ENCODE measurements at regions not wholly inside any gene's neighbourhood (a gene's known extent, or its start where the extent isn't known, plus 50 kb on each side); places are given as distances from the start of the nearest gene placed in this dataset.

DNA sequence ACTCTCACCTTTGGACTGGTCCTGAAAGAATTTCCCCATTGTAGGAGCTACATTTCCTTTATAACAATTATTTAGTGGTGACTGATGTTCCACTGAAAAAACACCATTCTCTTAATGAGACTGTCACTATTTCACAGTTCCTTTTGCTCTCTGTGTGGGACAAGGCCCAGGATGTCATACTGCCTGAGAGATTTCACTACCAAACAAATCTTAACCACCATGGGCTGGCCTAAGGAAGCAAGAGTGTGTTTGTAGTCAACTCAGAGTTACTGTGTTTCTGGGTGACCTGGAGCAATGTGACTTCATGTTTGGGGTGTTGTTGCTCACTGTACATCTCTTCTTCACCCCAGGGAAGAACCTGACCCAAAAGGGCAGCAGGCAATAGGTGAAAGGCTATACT is 50.1 kb upstream of the ZNF608 start:
- H3K9me3 ChIP-seq (ENCODE audit: low read length) = no peaks in the 10 kb centered on the region
- H4K20me1 ChIP-seq (ENCODE audit: low read length) = no peaks in the 10 kb centered on the region
- ChIA-PET POLR2A (ENCODE audit: unreplicated experiment) (no interaction called here), CTCF (no interaction called here)
- H3K9ac ChIP-seq (ENCODE audit: low read length) = no peak overlapping the region
- H3K36me3 ChIP-seq (ENCODE audit: low read depth, low read length) = no peaks in the 10 kb centered on the region
- H3K27me3 ChIP-seq (ENCODE audit: low read length) = no peaks in the 10 kb centered on the region
- no peaks in the 10 kb centered on the region for H3F3A ChIP-seq (ENCODE audit: low read length, unreplicated experiment)
- no peaks in the 10 kb centered on the region for H3K79me2 ChIP-seq (ENCODE audit: low read length)
- intact Hi-C loops (cut with micrococcal nuclease) = no loop called here
- no peak overlapping the region for H3K4me2 ChIP-seq (ENCODE audit: low read length)
- no peak overlapping the region for H2AFZ ChIP-seq (ENCODE audit: low read length)
- DNase-seq (no peak), ATAC-seq (no peak)
- no TSS peak for BruUV-seq (replicated peaks)
- H3K4me1 ChIP-seq (ENCODE audit: insufficient read depth, low read length) = no peaks in the 10 kb centered on the region
- no peaks in the 10 kb centered on the region for H3K9me2 ChIP-seq (replicated peaks; ENCODE audit: low read length)
- TF ChIP-seq, protein P1, sequence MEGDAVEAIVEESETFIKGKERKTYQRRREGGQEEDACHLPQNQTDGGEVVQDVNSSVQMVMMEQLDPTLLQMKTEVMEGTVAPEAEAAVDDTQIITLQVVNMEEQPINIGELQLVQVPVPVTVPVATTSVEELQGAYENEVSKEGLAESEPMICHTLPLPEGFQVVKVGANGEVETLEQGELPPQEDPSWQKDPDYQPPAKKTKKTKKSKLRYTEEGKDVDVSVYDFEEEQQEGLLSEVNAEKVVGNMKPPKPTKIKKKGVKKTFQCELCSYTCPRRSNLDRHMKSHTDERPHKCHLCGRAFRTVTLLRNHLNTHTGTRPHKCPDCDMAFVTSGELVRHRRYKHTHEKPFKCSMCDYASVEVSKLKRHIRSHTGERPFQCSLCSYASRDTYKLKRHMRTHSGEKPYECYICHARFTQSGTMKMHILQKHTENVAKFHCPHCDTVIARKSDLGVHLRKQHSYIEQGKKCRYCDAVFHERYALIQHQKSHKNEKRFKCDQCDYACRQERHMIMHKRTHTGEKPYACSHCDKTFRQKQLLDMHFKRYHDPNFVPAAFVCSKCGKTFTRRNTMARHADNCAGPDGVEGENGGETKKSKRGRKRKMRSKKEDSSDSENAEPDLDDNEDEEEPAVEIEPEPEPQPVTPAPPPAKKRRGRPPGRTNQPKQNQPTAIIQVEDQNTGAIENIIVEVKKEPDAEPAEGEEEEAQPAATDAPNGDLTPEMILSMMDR (conservative IDR thresholded peaks at IDR 0.05; ENCODE audit: low read depth, low read length) = no peak
- TF ChIP-seq EZH2 (IDR thresholded peaks at IDR 0.05; ENCODE audit: low read length, unreplicated experiment) (no peak), EZH2phosphoT487 (IDR thresholded peaks at IDR 0.05; ENCODE audit: borderline replicate concordance, low read length) (no peak)
- no peak overlapping the region for H3K4me3 ChIP-seq (ENCODE audit: low read length)
- no peak overlapping the region for H3K27ac ChIP-seq (ENCODE audit: low read length)

DNA sequence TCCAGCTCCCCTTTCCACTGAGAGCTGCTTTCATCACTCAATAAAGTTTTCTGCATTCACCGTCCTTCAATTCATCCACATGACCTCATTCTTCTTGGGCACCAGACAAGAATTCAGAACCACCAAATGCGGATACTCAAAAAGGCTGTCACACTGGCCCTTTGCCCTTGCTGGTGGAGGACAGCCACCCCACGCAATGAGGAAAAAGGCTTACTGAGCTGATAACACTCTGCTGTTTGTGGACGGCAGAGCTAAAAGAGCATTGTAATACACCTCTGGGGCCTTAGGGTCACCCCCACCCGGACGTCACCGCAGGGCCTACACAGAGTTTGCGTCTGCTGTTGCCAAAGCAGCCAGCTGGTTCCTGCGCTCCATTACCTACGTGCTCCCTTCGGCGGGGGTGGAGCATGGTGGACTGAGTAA is 51.2 kb upstream of the ZNF608 start:
- CTCF ChIA-PET = no interaction called here
- Histone ChIP-seq H4K20me1 (ENCODE audit: low read length) (no peaks in the 10 kb centered on the region), H3K9me3 (ENCODE audit: low read length) (no peaks in the 10 kb centered on the region), H2AFZ (ENCODE audit: low read length) (no peak overlapping the region), H3K27me3 (ENCODE audit: low read length) (no peaks in the 10 kb centered on the region), H3K36me3 (ENCODE audit: low read depth, low read length) (no peaks in the 10 kb centered on the region), H3K27ac (ENCODE audit: low read length) (no peak overlapping the region), H3K9ac (ENCODE audit: low read length) (no peak overlapping the region), H3K4me1 (ENCODE audit: insufficient read depth, low read length) (no peaks in the 10 kb centered on the region), H3K4me3 (ENCODE audit: low read length) (no peak overlapping the region), H3K9me2 (replicated peaks; ENCODE audit: low read length) (no peaks in the 10 kb centered on the region), H3K4me2 (ENCODE audit: low read length) (no peak overlapping the region), H3K79me2 (ENCODE audit: low read length) (no peaks in the 10 kb centered on the region), H3F3A (ENCODE audit: low read length, unreplicated experiment) (no peaks in the 10 kb centered on the region)
- BruUV-seq (replicated peaks) = no TSS peak
- ATAC-seq = no peak
- intact Hi-C loops (cut with micrococcal nuclease) = no loop called here
- TF ChIP-seq, protein P1 (conservative IDR thresholded peaks at IDR 0.05; ENCODE audit: low read depth, low read length) = no peak
- TF ChIP-seq EZH2 (IDR thresholded peaks at IDR 0.05; ENCODE audit: low read length, unreplicated experiment) (no peak), EZH2phosphoT487 (IDR thresholded peaks at IDR 0.05; ENCODE audit: borderline replicate concordance, low read length) (no peak)
- DNase-seq = no peak
- POLR2A ChIA-PET (ENCODE audit: unreplicated experiment) = no interaction called here

DNA sequence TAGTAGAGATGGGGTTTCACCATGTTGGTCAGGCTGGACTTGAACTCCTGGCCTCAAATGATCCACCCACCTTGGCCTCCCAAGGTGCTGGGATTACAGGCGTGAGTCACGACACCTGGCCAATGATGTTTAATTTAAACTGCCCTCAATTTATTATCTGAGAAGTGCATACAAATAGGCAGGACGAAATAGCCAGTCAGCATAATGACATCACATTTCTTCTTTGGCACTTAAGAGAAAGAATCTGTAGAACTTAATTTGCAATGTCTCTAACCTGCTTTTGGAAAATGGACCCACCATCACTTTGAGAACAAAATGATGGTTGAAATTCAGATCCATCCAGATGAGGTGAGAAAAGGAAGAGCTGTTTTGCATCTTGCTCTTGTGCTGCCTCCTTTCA is 52.5 kb upstream of the ZNF608 start:
- intact Hi-C loops (cut with micrococcal nuclease) = no loop called here
- H3K9ac ChIP-seq (ENCODE audit: low read length) = no peak overlapping the region
- H3K79me2 ChIP-seq (ENCODE audit: low read length) = no peaks in the 10 kb centered on the region
- no peaks in the 10 kb centered on the region for H4K20me1 ChIP-seq (ENCODE audit: low read length)
- ATAC-seq (no peak), DNase-seq (no peak)
- H3K9me3 ChIP-seq (ENCODE audit: low read length) = no peaks in the 10 kb centered on the region
- ChIA-PET CTCF (no interaction called here), POLR2A (ENCODE audit: unreplicated experiment) (no interaction called here)
- TF ChIP-seq EZH2phosphoT487 (IDR thresholded peaks at IDR 0.05; ENCODE audit: borderline replicate concordance, low read length) = no peak
- TF ChIP-seq EZH2 (IDR thresholded peaks at IDR 0.05; ENCODE audit: low read length, unreplicated experiment) = no peak
- TF ChIP-seq, protein P1 (conservative IDR thresholded peaks at IDR 0.05; ENCODE audit: low read depth, low read length) = no peak
- no peak overlapping the region for H3K27ac ChIP-seq (ENCODE audit: low read length)
- no peak overlapping the region for H3K4me2 ChIP-seq (ENCODE audit: low read length)
- BruUV-seq (replicated peaks) = no TSS peak
- H3K4me1 ChIP-seq (ENCODE audit: insufficient read depth, low read length) = no peaks in the 10 kb centered on the region
- no peaks in the 10 kb centered on the region for H3F3A ChIP-seq (ENCODE audit: low read length, unreplicated experiment)
- H3K36me3 ChIP-seq (ENCODE audit: low read depth, low read length) = no peaks in the 10 kb centered on the region
- no peak overlapping the region for H2AFZ ChIP-seq (ENCODE audit: low read length)
- no peaks in the 10 kb centered on the region for H3K9me2 ChIP-seq (replicated peaks; ENCODE audit: low read length)
- H3K4me3 ChIP-seq (ENCODE audit: low read length) = no peak overlapping the region
- H3K27me3 ChIP-seq (ENCODE audit: low read length) = no peaks in the 10 kb centered on the region
